Fibroblast of the aortic adventitia (primary cell): ENCODE measurements at regions not wholly inside any gene's neighbourhood (a gene's known extent, or its start where the extent isn't known, plus 50 kb on each side); places are given as distances from the start of the nearest gene placed in this dataset.

Experiments used
- DNase-seq: peaks from one replicate; pipeline ENCODE4 v3.0.0-alpha.2; 2010; ENCODE audit warnings: low read depth
- H3K4me3 ChIP-seq: 2 replicates; pipeline ENCODE4 v1.5.1; 2011; ENCODE audit warnings: low read depth, mild to moderate bottlenecking, control low read depth, low read length, moderate library complexity
- TF ChIP-seq, protein P1 (sequence below): IDR thresholded peaks from 2 replicates; pipeline ENCODE4 v1.5.1; 2011; ENCODE audit warnings: mild to moderate bottlenecking, low read length, control low read depth, inconsistent platforms; ENCODE audit not compliant: insufficient read depth

DNA sequence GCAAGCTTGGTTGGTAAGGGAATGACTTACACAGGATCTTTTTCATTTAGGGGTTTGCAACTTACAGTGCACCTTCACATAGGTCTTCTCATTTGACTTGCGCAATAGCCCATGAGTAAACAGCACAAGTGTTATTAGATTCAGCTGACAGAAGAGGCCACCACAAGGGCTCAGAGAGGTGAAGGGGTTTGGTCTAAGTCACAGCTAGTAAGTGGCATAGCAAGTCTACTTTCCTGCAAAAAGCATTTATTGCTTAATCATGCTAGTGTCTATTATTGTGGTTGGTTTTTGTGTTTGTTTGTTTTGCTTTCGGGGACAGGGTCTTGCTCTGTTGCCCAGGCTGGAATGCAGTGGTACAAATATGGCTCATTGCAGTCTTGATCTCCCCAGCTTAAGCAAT, 83.3 kb downstream of the SPRY1 start:
- DNase-seq, result no peak
- H3K4me3 ChIP-seq, result no peak overlapping the region
- TF ChIP-seq, protein P1, sequence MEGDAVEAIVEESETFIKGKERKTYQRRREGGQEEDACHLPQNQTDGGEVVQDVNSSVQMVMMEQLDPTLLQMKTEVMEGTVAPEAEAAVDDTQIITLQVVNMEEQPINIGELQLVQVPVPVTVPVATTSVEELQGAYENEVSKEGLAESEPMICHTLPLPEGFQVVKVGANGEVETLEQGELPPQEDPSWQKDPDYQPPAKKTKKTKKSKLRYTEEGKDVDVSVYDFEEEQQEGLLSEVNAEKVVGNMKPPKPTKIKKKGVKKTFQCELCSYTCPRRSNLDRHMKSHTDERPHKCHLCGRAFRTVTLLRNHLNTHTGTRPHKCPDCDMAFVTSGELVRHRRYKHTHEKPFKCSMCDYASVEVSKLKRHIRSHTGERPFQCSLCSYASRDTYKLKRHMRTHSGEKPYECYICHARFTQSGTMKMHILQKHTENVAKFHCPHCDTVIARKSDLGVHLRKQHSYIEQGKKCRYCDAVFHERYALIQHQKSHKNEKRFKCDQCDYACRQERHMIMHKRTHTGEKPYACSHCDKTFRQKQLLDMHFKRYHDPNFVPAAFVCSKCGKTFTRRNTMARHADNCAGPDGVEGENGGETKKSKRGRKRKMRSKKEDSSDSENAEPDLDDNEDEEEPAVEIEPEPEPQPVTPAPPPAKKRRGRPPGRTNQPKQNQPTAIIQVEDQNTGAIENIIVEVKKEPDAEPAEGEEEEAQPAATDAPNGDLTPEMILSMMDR, result no peak

GRCh38 chr4:123480706-123481418, 84.3 kb downstream of the SPRY1 start:
- no peak overlapping the region for H3K4me3 ChIP-seq
- TF ChIP-seq, protein P1, result no peak
- peak; percentile 55 for DNase-seq

DNA sequence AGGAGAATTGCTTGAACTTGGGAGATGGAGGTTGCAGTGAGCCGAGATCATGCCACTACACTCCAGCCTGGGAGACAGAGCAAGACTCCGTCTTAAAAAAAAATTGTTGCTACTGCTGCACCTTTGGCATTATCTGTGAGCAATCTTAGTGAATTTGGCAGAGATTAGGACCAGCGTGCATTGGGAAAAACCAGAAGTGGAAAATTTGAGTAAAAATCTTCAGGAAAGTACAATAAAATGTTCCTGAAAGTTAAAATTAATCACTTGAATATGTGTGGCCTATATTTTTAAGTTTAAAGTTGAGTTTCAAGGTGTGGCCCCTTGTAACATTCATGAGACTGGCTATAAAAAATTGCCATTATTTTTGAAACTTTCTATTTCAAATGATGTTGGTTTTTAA, 85.1 kb downstream of the SPRY1 start:
- TF ChIP-seq, protein P1, result no peak
- no peak for DNase-seq
- H3K4me3 ChIP-seq, result no peak overlapping the region

DNA sequence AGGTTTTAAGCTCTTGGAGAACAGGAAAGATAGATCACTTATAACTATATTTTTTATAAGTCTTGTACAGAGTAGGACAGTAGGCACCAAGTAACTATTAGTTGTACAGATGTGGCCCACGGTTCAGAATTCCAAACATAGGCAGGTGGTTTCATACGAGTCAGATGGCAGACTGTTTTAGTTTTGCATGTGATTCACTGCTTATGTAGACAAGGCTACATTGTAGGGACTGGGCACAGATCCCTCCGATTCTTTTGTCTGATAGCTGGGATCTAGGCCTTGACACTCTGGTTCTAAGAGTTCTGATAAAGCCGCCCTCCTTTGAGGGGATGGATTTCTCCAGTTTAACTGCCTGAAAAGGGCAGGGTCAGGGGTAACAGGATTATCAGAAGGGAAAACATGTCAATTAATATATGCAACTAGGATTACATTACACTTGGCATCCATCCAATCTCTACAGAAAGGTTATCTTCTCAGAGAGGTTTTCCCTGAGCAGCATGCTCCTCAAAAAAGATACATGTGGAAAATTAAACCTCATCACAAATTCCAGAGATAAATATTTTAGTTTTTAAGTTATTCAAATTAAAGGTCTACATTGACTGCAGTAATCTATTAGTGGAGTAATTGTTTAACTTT, 87.8 kb downstream of the SPRY1 start:
- peak; percentile 19 for DNase-seq
- TF ChIP-seq, protein P1, result no peak
- no peak overlapping the region for H3K4me3 ChIP-seq

DNA sequence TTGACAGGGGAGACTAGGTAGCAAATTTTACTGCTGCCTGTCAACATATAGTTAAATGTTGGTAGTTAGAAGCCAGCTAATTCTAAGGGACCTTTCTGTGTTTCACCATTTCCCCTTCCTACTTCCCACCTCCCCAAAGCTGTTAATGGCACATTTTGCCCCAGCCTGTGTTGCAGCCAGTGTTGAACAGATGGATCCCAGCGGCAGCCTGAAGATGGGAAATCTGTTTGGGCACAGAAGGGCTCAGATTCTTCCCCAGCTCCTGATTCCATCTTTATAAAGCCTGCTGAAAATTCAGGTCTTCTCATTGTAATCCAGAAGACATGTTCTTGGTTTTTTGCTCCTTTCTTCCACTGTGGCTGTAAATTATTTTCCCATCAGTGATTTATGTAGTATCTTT, 89.0 kb downstream of the SPRY1 start:
- H3K4me3 ChIP-seq, result no peak overlapping the region
- DNase-seq, result no peak
- TF ChIP-seq, protein P1, result no peak

DNA sequence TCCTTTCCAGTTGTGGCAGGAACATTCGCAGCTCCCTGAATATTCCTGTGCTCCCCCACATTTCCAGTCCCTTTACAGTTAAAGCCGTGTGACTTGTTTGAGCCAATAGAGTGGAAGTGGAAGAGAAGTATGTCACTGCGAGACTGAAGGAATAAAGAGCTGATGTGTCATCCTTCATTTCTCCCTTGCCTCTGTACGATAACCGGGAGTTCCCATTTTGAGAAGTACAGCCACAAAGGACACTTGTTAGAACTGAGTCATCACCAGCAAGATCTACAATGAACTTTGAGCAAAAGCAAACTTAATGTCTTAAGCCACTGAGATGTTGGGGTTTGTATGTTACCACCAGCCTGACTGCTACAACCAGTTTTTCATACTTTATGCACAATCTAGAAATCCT, 92.3 kb downstream of the SPRY1 start:
- TF ChIP-seq, protein P1, result no peak
- no peak overlapping the region for H3K4me3 ChIP-seq
- peak; percentile 32 for DNase-seq
